ENCODE measurements at regions not wholly inside any gene's neighbourhood (a gene's known extent, or its start where the extent isn't known, plus 50 kb on each side); places are given as distances from the start of the nearest gene placed in this dataset.

GRCh38 chr21:26404288-26404687 is 168.8 kb downstream of the CYYR1 start:
- Histone ChIP-seq H3K9me3 (ENCODE audit: control insufficient read depth, insufficient read depth, low read depth, low read length) (no peaks in the 10 kb centered on the region), H3K4me3 (replicated peaks in 1 of 4; ENCODE audit: control extremely low read depth in 1 of 4, insufficient read depth in 1 of 4, low read depth in 3 of 4, low read length in 4 of 4) (no peak overlapping the region), H3K27ac (ENCODE audit: insufficient read depth, low read length) (no peak overlapping the region), H4K20me1 (ENCODE audit: control insufficient read depth, extremely low read depth, insufficient read depth, low read length) (no peaks in the 10 kb centered on the region), H3K79me2 (ENCODE audit: control insufficient read depth, insufficient read depth, low read length) (no peaks in the 10 kb centered on the region), H3K9ac (ENCODE audit: insufficient read depth, low read length) (no peak overlapping the region), H3K27me3 (ENCODE audit: control insufficient read depth, insufficient read depth, low read length) (no peaks in the 10 kb centered on the region), H3K36me3 (ENCODE audit: control insufficient read depth, insufficient read depth, low read length) (no peaks in the 10 kb centered on the region), H3K4me1 (ENCODE audit: control insufficient read depth, extremely low read depth, insufficient read depth, low read length) (peaks cover 5% of the 10 kb centered on the region), H2AFZ (ENCODE audit: low read length) (no peak overlapping the region), H3K4me2 (ENCODE audit: extremely low read depth, insufficient read depth, low read length) (no peak overlapping the region)
- no peak for DNase-seq (ENCODE audit: low read depth in 2 of 2)
- TF ChIP-seq, protein P1, sequence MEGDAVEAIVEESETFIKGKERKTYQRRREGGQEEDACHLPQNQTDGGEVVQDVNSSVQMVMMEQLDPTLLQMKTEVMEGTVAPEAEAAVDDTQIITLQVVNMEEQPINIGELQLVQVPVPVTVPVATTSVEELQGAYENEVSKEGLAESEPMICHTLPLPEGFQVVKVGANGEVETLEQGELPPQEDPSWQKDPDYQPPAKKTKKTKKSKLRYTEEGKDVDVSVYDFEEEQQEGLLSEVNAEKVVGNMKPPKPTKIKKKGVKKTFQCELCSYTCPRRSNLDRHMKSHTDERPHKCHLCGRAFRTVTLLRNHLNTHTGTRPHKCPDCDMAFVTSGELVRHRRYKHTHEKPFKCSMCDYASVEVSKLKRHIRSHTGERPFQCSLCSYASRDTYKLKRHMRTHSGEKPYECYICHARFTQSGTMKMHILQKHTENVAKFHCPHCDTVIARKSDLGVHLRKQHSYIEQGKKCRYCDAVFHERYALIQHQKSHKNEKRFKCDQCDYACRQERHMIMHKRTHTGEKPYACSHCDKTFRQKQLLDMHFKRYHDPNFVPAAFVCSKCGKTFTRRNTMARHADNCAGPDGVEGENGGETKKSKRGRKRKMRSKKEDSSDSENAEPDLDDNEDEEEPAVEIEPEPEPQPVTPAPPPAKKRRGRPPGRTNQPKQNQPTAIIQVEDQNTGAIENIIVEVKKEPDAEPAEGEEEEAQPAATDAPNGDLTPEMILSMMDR (conservative IDR thresholded peaks at IDR 0.05 in 1 of 2, IDR thresholded peaks at IDR 0.05 in 1 of 2; ENCODE audit: low read depth in 1 of 2, low read length in 2 of 2), result no peak

GRCh38 chr21:26403321-26403720 is 169.8 kb downstream of the CYYR1 start:
- Histone ChIP-seq H3K27me3 (ENCODE audit: control insufficient read depth, insufficient read depth, low read length) (no peaks in the 10 kb centered on the region), H3K27ac (ENCODE audit: insufficient read depth, low read length) (no peak overlapping the region), H4K20me1 (ENCODE audit: control insufficient read depth, extremely low read depth, insufficient read depth, low read length) (no peaks in the 10 kb centered on the region), H3K9me3 (ENCODE audit: control insufficient read depth, insufficient read depth, low read depth, low read length) (no peaks in the 10 kb centered on the region), H3K9ac (ENCODE audit: insufficient read depth, low read length) (no peak overlapping the region), H2AFZ (ENCODE audit: low read length) (no peak overlapping the region), H3K4me3 (replicated peaks in 1 of 4; ENCODE audit: control extremely low read depth in 1 of 4, insufficient read depth in 1 of 4, low read depth in 3 of 4, low read length in 4 of 4) (no peak overlapping the region), H3K79me2 (ENCODE audit: control insufficient read depth, insufficient read depth, low read length) (no peaks in the 10 kb centered on the region), H3K36me3 (ENCODE audit: control insufficient read depth, insufficient read depth, low read length) (no peaks in the 10 kb centered on the region), H3K4me1 (ENCODE audit: control insufficient read depth, extremely low read depth, insufficient read depth, low read length) (peaks cover 5% of the 10 kb centered on the region), H3K4me2 (ENCODE audit: extremely low read depth, insufficient read depth, low read length) (no peak overlapping the region)
- no peak for DNase-seq (ENCODE audit: low read depth in 2 of 2)
- TF ChIP-seq, protein P1 (conservative IDR thresholded peaks at IDR 0.05 in 1 of 2, IDR thresholded peaks at IDR 0.05 in 1 of 2; ENCODE audit: low read depth in 1 of 2, low read length in 2 of 2), result no peak
- TF ChIP-seq EZH2 (IDR thresholded peaks at IDR 0.05; ENCODE audit: low read length, missing control alignments), result no peak

- TF ChIP-seq, protein P1 (conservative IDR thresholded peaks at IDR 0.05 in 1 of 2, IDR thresholded peaks at IDR 0.05 in 1 of 2; ENCODE audit: low read depth in 1 of 2, low read length in 2 of 2), result no peak
- no peak for TF ChIP-seq EZH2 (IDR thresholded peaks at IDR 0.05; ENCODE audit: low read length, missing control alignments)
- H3K27me3 ChIP-seq (ENCODE audit: control insufficient read depth, insufficient read depth, low read length), result no peaks in the 10 kb centered on the region
- no peak overlapping the region for H3K9ac ChIP-seq (ENCODE audit: insufficient read depth, low read length)
- no peak overlapping the region for H2AFZ ChIP-seq (ENCODE audit: low read length)
- no peaks in the 10 kb centered on the region for H3K36me3 ChIP-seq (ENCODE audit: control insufficient read depth, insufficient read depth, low read length)
- H3K4me3 ChIP-seq (replicated peaks in 1 of 4; ENCODE audit: control extremely low read depth in 1 of 4, insufficient read depth in 1 of 4, low read depth in 3 of 4, low read length in 4 of 4), result no peak overlapping the region
- no peaks in the 10 kb centered on the region for H3K4me1 ChIP-seq (ENCODE audit: control insufficient read depth, extremely low read depth, insufficient read depth, low read length)
- H3K79me2 ChIP-seq (ENCODE audit: control insufficient read depth, insufficient read depth, low read length), result no peaks in the 10 kb centered on the region
- DNase-seq (ENCODE audit: low read depth in 2 of 2), result peak in 1 of 2 donors; percentile 20
- H4K20me1 ChIP-seq (ENCODE audit: control insufficient read depth, extremely low read depth, insufficient read depth, low read length), result no peaks in the 10 kb centered on the region
- H3K4me2 ChIP-seq (ENCODE audit: extremely low read depth, insufficient read depth, low read length), result no peak overlapping the region
- H3K9me3 ChIP-seq (ENCODE audit: control insufficient read depth, insufficient read depth, low read depth, low read length), result no peaks in the 10 kb centered on the region
- no peak overlapping the region for H3K27ac ChIP-seq (ENCODE audit: insufficient read depth, low read length)
Observed at GRCh38 chr21:26397545-26397944, 175.5 kb downstream of the CYYR1 start.

Data from fibroblast of lung (primary cell).